ENCODE measurements at regions not wholly inside any gene's neighbourhood (a gene's known extent, or its start where the extent isn't known, plus 50 kb on each side); places are given as distances from the start of the nearest gene placed in this dataset.

- Histone ChIP-seq H4K20me1 (ENCODE audit: insufficient read depth) (no peaks in the 10 kb centered on the region), H3K4me3 (IDR thresholded peaks at IDR 0.05; ENCODE audit: insufficient read depth, low read depth, low read length) (no peak overlapping the region), H3K4me2 (no peak overlapping the region), H3K36me3 (ENCODE audit: insufficient read depth) (no peaks in the 10 kb centered on the region), H3K27me3 (ENCODE audit: insufficient read depth, low read depth) (no peaks in the 10 kb centered on the region), H3K4me1 (ENCODE audit: low read depth, poor library complexity, severe bottlenecking) (no peaks in the 10 kb centered on the region), H2AFZ (ENCODE audit: low read depth) (no peak overlapping the region), H3K9ac (no peak overlapping the region), H3K27ac (no peak overlapping the region), H3K79me2 (ENCODE audit: insufficient read depth, low read depth) (no peaks in the 10 kb centered on the region)
- TF ChIP-seq CTCF (conservative IDR thresholded peaks at IDR 0.05; ENCODE audit: low read depth, low read length): no peak
Observed at GRCh38 chr21:24272521-24272938, 1334.8 kb downstream of the MRPL39 start.

- Histone ChIP-seq H3K36me3 (ENCODE audit: insufficient read depth) (no peaks in the 10 kb centered on the region), H4K20me1 (ENCODE audit: insufficient read depth) (no peaks in the 10 kb centered on the region), H3K4me1 (ENCODE audit: low read depth, poor library complexity, severe bottlenecking) (no peaks in the 10 kb centered on the region), H3K9ac (no peak overlapping the region), H3K4me3 (IDR thresholded peaks at IDR 0.05; ENCODE audit: insufficient read depth, low read depth, low read length) (no peak overlapping the region), H2AFZ (ENCODE audit: low read depth) (no peak overlapping the region), H3K4me2 (no peak overlapping the region), H3K79me2 (ENCODE audit: insufficient read depth, low read depth) (no peaks in the 10 kb centered on the region), H3K27me3 (ENCODE audit: insufficient read depth, low read depth) (no peaks in the 10 kb centered on the region), H3K27ac (no peak overlapping the region)
- TF ChIP-seq CTCF (conservative IDR thresholded peaks at IDR 0.05; ENCODE audit: low read depth, low read length): no peak
Observed at GRCh38 chr21:24265987-24266386, 1341.3 kb downstream of the MRPL39 start.

GRCh38 chr21:24260751-24261150 lies 1346.5 kb downstream of the MRPL39 start:
- Histone ChIP-seq H3K4me2 (no peak overlapping the region), H3K27ac (no peak overlapping the region), H4K20me1 (ENCODE audit: insufficient read depth) (no peaks in the 10 kb centered on the region), H3K79me2 (ENCODE audit: insufficient read depth, low read depth) (no peaks in the 10 kb centered on the region), H3K4me1 (ENCODE audit: low read depth, poor library complexity, severe bottlenecking) (peaks cover 2% of the 10 kb centered on the region), H3K9ac (no peak overlapping the region), H3K27me3 (ENCODE audit: insufficient read depth, low read depth) (no peaks in the 10 kb centered on the region), H3K36me3 (ENCODE audit: insufficient read depth) (no peaks in the 10 kb centered on the region), H3K4me3 (IDR thresholded peaks at IDR 0.05; ENCODE audit: insufficient read depth, low read depth, low read length) (no peak overlapping the region), H2AFZ (ENCODE audit: low read depth) (no peak overlapping the region)
- no peak for TF ChIP-seq CTCF (conservative IDR thresholded peaks at IDR 0.05; ENCODE audit: low read depth, low read length)

GRCh38 chr21:24259241-24259640 lies 1348.0 kb downstream of the MRPL39 start:
- Histone ChIP-seq H3K4me1 (ENCODE audit: low read depth, poor library complexity, severe bottlenecking) (peaks cover 8% of the 10 kb centered on the region), H2AFZ (ENCODE audit: low read depth) (no peak overlapping the region), H3K27me3 (ENCODE audit: insufficient read depth, low read depth) (no peaks in the 10 kb centered on the region), H3K4me2 (no peak overlapping the region), H3K27ac (no peak overlapping the region), H3K79me2 (ENCODE audit: insufficient read depth, low read depth) (no peaks in the 10 kb centered on the region), H3K9ac (no peak overlapping the region), H3K36me3 (ENCODE audit: insufficient read depth) (no peaks in the 10 kb centered on the region), H3K4me3 (IDR thresholded peaks at IDR 0.05; ENCODE audit: insufficient read depth, low read depth, low read length) (no peak overlapping the region), H4K20me1 (ENCODE audit: insufficient read depth) (no peaks in the 10 kb centered on the region)
- TF ChIP-seq CTCF (conservative IDR thresholded peaks at IDR 0.05; ENCODE audit: low read depth, low read length): no peak
